Left lung (tissue), 4 donors: ENCODE measurements at regions not wholly inside any gene's neighbourhood (a gene's known extent, or its start where the extent isn't known, plus 50 kb on each side); places are given as distances from the start of the nearest gene placed in this dataset.
A peak's percentile ranks its signal among the peaks of the same experiment; 100 is the strongest.

Source experiments
- ATAC-seq: fragments of 200-7000 bp; cut with Tn5 transposase; one replicate; pipeline ENCODE4 v1.9.1; 2020; ENCODE audit warnings: moderate library complexity
- DNase-seq, 4 donors: peaks; one replicate each; pipeline ENCODE4 v3.0.0-alpha.2; 2013 to 2020
- H3K27ac ChIP-seq, 2 donors: fragments of 200-600 bp; sonication (generic) in 1 of 2; one replicate each; pipeline versions ENCODE4 v1.5.0 to v1.8.0; 2020 to 2021
- H3K27me3 ChIP-seq, 2 donors: fragments of 200-600 bp; sonication (generic) in 1 of 2; one replicate each; pipeline versions ENCODE4 v1.5.0 to v1.8.0; 2020 to 2021
- H3K36me3 ChIP-seq, 2 donors: fragments of 200-600 bp; sonication (generic) in 1 of 2; one replicate each; pipeline versions ENCODE4 v1.5.0 to v1.8.0; 2020 to 2021
- H3K4me1 ChIP-seq, 2 donors: fragments of 200-600 bp; one replicate each; pipeline ENCODE4 v1.8.0; 2021
- H3K4me3 ChIP-seq, 2 donors: fragments of 200-600 bp; sonication (generic) in 1 of 2; one replicate each; pipeline versions ENCODE4 v1.5.0 to v1.8.0; 2020 to 2021; ENCODE audit warnings: mild to moderate bottlenecking in 1 of 2
- H3K9me3 ChIP-seq, 2 donors: fragments of 200-600 bp; sonication (generic) in 1 of 2; one replicate each; pipeline versions ENCODE4 v1.5.0 to v1.8.0; 2020 to 2021
- CTCF ChIP-seq, 2 donors: fragments of 200-600 bp; sonication (generic) in 1 of 2; IDR thresholded peaks; one replicate each; pipeline versions ENCODE4 v1.5.0 to v1.8.0; 2021; ENCODE audit warnings: antibody characterized with exemption in 2 of 2
- intact Hi-C, 2 donors: fragments of 100-400 bp; cut with DNase I; formaldehyde crosslinking; loops; one replicate each; pipeline versions ENCODE4 v1.11.2 to v1.14.2; 2022
- donor health status: DM: no; HTN: yes; CAD: no.
- donor health status: DM: no; HTN: no; CAD: no.

- Histone ChIP-seq H3K27me3 (no peaks in the 10 kb centered on the region), H3K27ac (no peak overlapping the region), H3K36me3 (no peaks in the 10 kb centered on the region), H3K9me3 (no peaks in the 10 kb centered on the region), H3K4me1 (no peaks in the 10 kb centered on the region), H3K4me3 (no peak overlapping the region)
- intact Hi-C loops: no loop called here
- ATAC-seq (no peak), DNase-seq (no peak)
- TF ChIP-seq CTCF (IDR thresholded peaks at IDR 0.05): no peak
These were observed 368.1 kb upstream of the MAD2L1 start for GRCh38 chr4:120434756-120435155.

- intact Hi-C loops: no loop called here
- no peak overlapping the region for H3K4me3 ChIP-seq
- no peak overlapping the region for H3K27ac ChIP-seq
- H3K27me3 ChIP-seq: no peaks in the 10 kb centered on the region
- H3K9me3 ChIP-seq: no peaks in the 10 kb centered on the region
- ATAC-seq (no peak), DNase-seq (peak in 2 of 4 donors; percentile 68 to 83)
- no peaks in the 10 kb centered on the region for H3K4me1 ChIP-seq
- no peaks in the 10 kb centered on the region for H3K36me3 ChIP-seq
- no peak for TF ChIP-seq CTCF (IDR thresholded peaks at IDR 0.05)
These were observed 365.7 kb upstream of the MAD2L1 start for GRCh38 chr4:120432301-120432860.

- DNase-seq (no peak), ATAC-seq (no peak)
- TF ChIP-seq CTCF (IDR thresholded peaks at IDR 0.05): no peak
- H3K36me3 ChIP-seq: no peaks in the 10 kb centered on the region
- H3K27ac ChIP-seq: no peak overlapping the region
- no peaks in the 10 kb centered on the region for H3K27me3 ChIP-seq
- H3K4me1 ChIP-seq: no peaks in the 10 kb centered on the region
- no peak overlapping the region for H3K4me3 ChIP-seq
- H3K9me3 ChIP-seq: no peaks in the 10 kb centered on the region
- intact Hi-C loops: no loop called here
These were observed 364.5 kb upstream of the MAD2L1 start for GRCh38 chr4:120431180-120431579.

- intact Hi-C loops: no loop called here
These were observed 351.5 kb upstream of the MAD2L1 start for GRCh38 chr4:120418146-120418545.

GRCh38 chr4:120415896-120416295 lies 349.2 kb upstream of the MAD2L1 start:
- ATAC-seq (no peak), DNase-seq (no peak)
- no peak overlapping the region for H3K4me3 ChIP-seq
- peaks cover 0 to 20% of the 10 kb centered on the region in 2 donors for H3K9me3 ChIP-seq
- H3K36me3 ChIP-seq: no peaks in the 10 kb centered on the region
- no peak for TF ChIP-seq CTCF (IDR thresholded peaks at IDR 0.05)
- no peaks in the 10 kb centered on the region for H3K4me1 ChIP-seq
- no peak overlapping the region for H3K27ac ChIP-seq
- no peaks in the 10 kb centered on the region for H3K27me3 ChIP-seq
- intact Hi-C loops: no loop called here

More at GRCh38 chr4:120418146-120418545, 351.5 kb upstream of the MAD2L1 start:
- H3K36me3 ChIP-seq: no peaks in the 10 kb centered on the region
- TF ChIP-seq CTCF (IDR thresholded peaks at IDR 0.05): no peak
- H3K9me3 ChIP-seq: peaks cover 0 to 12% of the 10 kb centered on the region in 2 donors
- no peak for ATAC-seq
- no peaks in the 10 kb centered on the region for H3K4me1 ChIP-seq
- no peak overlapping the region for H3K27ac ChIP-seq
- no peak overlapping the region for H3K4me3 ChIP-seq
- no peak for DNase-seq
- H3K27me3 ChIP-seq: no peaks in the 10 kb centered on the region
